HCT116 (cell line): ENCODE measurements at regions not wholly inside any gene's neighbourhood (a gene's known extent, or its start where the extent isn't known, plus 50 kb on each side); places are given as distances from the start of the nearest gene placed in this dataset.

Experiments used
- ATAC-seq: fragments of 200-7000 bp; cut with Tn5 transposase; 2 replicates; pipeline ENCODE4 v1.9.1; 2020; ENCODE audit warnings: mild to moderate bottlenecking, moderate library complexity
- BruUV-seq: library from RNA; stranded (reverse); fragments of 400-500 nt; replicated peaks from 2 replicates; lab custom pipeline; 2021; lab: Mats Ljungman, UMichigan
- CTCF ChIA-PET: fragments of 300-600 bp; sonication (Branson Sonifier 250); formaldehyde crosslinking; loops from one replicate; lab custom pipeline; 2021; ENCODE audit warnings: antibody characterized with exemption; lab: Charles Lee
- POLR2A ChIA-PET: fragments of 300-600, 350-600 bp; sonication (Branson Sonifier 250); formaldehyde crosslinking; loops from one replicate; lab custom pipeline; 2021; ENCODE audit warnings: antibody characterized with exemption; lab: Charles Lee
- RAD21 ChIA-PET, 2 experiments: fragments of 300-600 bp; sonication (Branson Sonifier 250); formaldehyde crosslinking; loops; one replicate each; lab custom pipeline; 2023; ENCODE audit warnings: low total read pairs in 2 of 2; ENCODE audit not compliant: uncharacterized antibody in 2 of 2, unreplicated experiment in 2 of 2, low non-redundant PET in 1 of 2; lab: Charles Lee
- DNase-seq: peaks from one replicate; pipeline ENCODE4 v3.0.0-alpha.2; 2010; ENCODE audit warnings: low read depth, low spot score
- H2AFZ ChIP-seq: fragments of 200-600 bp; shearing (Covaris generic), sonication (generic); 2 replicates; pipeline ENCODE4 v1.6.1; 2017; ENCODE audit warnings: low read depth, mixed run types, mixed read lengths, antibody characterized with exemption, low read length; ENCODE audit not compliant: poor library complexity, severe bottlenecking
- H3K27ac ChIP-seq: 2 replicates; pipeline ENCODE4 v1.5.1; 2012; ENCODE audit warnings: low read depth, low read length
- H3K27me3 ChIP-seq: fragments of 200-600 bp; sonication (generic); 2 replicates; pipeline ENCODE4 v1.6.1; 2016; ENCODE audit warnings: mixed run types, low read length, mixed read lengths; ENCODE audit not compliant: insufficient read depth
- H3K36me3 ChIP-seq, 2 experiments: fragments of 200-500 bp in 1 of 2; fragments of 200-600 bp in 1 of 2; sonication (Bioruptor generic) in 1 of 2; sonication (generic) in 1 of 2; 2 replicates each; pipeline versions ENCODE4 v1.5.1 to v1.6.1; 2014 to 2016; ENCODE audit warnings: low read length in 2 of 2, inconsistent platforms in 1 of 2, mixed read lengths in 1 of 2, mixed run types in 1 of 2; ENCODE audit not compliant: insufficient read depth in 2 of 2, control insufficient read depth in 1 of 2
- H3K4me1 ChIP-seq, 2 experiments: fragments of 200-600 bp in 1 of 2; sonication (generic) in 1 of 2; 2 replicates each; pipeline versions ENCODE4 v1.5.1 to v1.6.1; 2012 to 2017; ENCODE audit warnings: low read length in 2 of 2, inconsistent platforms in 1 of 2, mild to moderate bottlenecking in 1 of 2, mixed read lengths in 1 of 2, mixed run types in 1 of 2, moderate library complexity in 1 of 2; ENCODE audit not compliant: insufficient read depth in 2 of 2, control insufficient read depth in 1 of 2
- H3K4me2 ChIP-seq: fragments of 200-600 bp; sonication (generic); 2 replicates; pipeline ENCODE4 v1.6.1; 2017; ENCODE audit warnings: mixed run types, low read length, mixed read lengths
- H3K4me3 ChIP-seq, 2 experiments: fragments of 200-600 bp in 1 of 2; sonication (generic) in 1 of 2; replicated peaks in 1 of 2; 2 replicates each; pipeline ENCODE4 v1.5.1; 2011 to 2016; ENCODE audit warnings: low read length in 2 of 2, control low read depth in 1 of 2, low read depth in 1 of 2, mild to moderate bottlenecking in 1 of 2, mixed read lengths in 1 of 2, mixed run types in 1 of 2
- H3K79me2 ChIP-seq: fragments of 200-600 bp; sonication (generic); 2 replicates; pipeline ENCODE4 v1.6.1; 2017; ENCODE audit warnings: mild to moderate bottlenecking, mixed run types, low read length, moderate library complexity, mixed read lengths; ENCODE audit not compliant: insufficient read depth
- H3K9ac ChIP-seq: fragments of 200-600 bp; sonication (generic); 2 replicates; pipeline ENCODE4 v1.6.1; 2016; ENCODE audit warnings: low read length, mixed read lengths
- H3K9me2 ChIP-seq: fragments of 200-600 bp; sonication (generic), shearing (Covaris generic); 2 replicates; pipeline ENCODE4 v1.6.1; 2017; ENCODE audit warnings: mixed run types, mild to moderate bottlenecking, moderate library complexity; ENCODE audit not compliant: insufficient read depth
- H3K9me3 ChIP-seq, 2 experiments: fragments of 200-500 bp in 1 of 2; fragments of 200-600 bp in 1 of 2; sonication (Bioruptor generic) in 1 of 2; sonication (generic) in 1 of 2; 2 replicates each; pipeline ENCODE4 v1.6.1; 2014 to 2017; ENCODE audit warnings: low read length in 2 of 2, mixed read lengths in 2 of 2, inconsistent platforms in 1 of 2, low read depth in 1 of 2, mild to moderate bottlenecking in 1 of 2, mixed run types in 1 of 2, moderate library complexity in 1 of 2; ENCODE audit not compliant: control insufficient read depth in 1 of 2, insufficient read depth in 1 of 2
- H4K20me1 ChIP-seq: fragments of 200-600 bp; sonication (generic), shearing (Covaris generic); 2 replicates; pipeline ENCODE4 v1.6.1; 2017; ENCODE audit warnings: mixed run types, mild to moderate bottlenecking, moderate library complexity; ENCODE audit not compliant: insufficient read depth
- CBX3 ChIP-seq: IDR thresholded peaks from 2 replicates; pipeline ENCODE4 v1.6.1; 2012; ENCODE audit warnings: low read depth
- FOSL1 ChIP-seq: IDR thresholded peaks from 2 replicates; pipeline ENCODE4 v1.6.1; 2012; ENCODE audit warnings: low read depth
- POLR2A ChIP-seq: IDR thresholded peaks from 2 replicates; pipeline ENCODE4 v1.7.0; 2011; ENCODE audit warnings: borderline replicate concordance; ENCODE audit not compliant: insufficient read depth, insufficient read length; ENCODE audit errors: extremely low read depth
- TCF7L2 ChIP-seq: IDR thresholded peaks from 2 replicates; pipeline ENCODE4 v1.7.0; 2011; ENCODE audit warnings: borderline replicate concordance, inconsistent platforms; ENCODE audit not compliant: insufficient read depth, insufficient read length; ENCODE audit errors: extremely low read depth
- intact Hi-C: fragments of 100-400 bp; cut with micrococcal nuclease; formaldehyde crosslinking; loops from 2 replicates; pipeline ENCODE4 v1.10.0; 2022
- TF ChIP-seq, protein P1 (sequence below), 3 experiments: fragments of 200-600 bp in 1 of 3; sonication (generic) in 1 of 3; IDR thresholded peaks in 2 of 3; conservative IDR thresholded peaks in 1 of 3; 2 replicates each; pipeline ENCODE4 v1.5.1; 2012 to 2017; ENCODE audit warnings: low read depth in 2 of 3, low read length in 2 of 3, antibody characterized with exemption in 1 of 3, borderline replicate concordance in 1 of 3, control low read depth in 1 of 3, mild to moderate bottlenecking in 1 of 3, mixed read lengths in 1 of 3, mixed run types in 1 of 3, moderate library complexity in 1 of 3; ENCODE audit not compliant: insufficient read depth in 1 of 3
- TF ChIP-seq, protein P2 (sequence below): IDR thresholded peaks from 2 replicates; pipeline ENCODE4 v1.6.1; 2011; ENCODE audit warnings: mild to moderate bottlenecking, low read length, moderate library complexity; ENCODE audit not compliant: insufficient replicate concordance; ENCODE audit errors: extremely low read depth

DNA sequence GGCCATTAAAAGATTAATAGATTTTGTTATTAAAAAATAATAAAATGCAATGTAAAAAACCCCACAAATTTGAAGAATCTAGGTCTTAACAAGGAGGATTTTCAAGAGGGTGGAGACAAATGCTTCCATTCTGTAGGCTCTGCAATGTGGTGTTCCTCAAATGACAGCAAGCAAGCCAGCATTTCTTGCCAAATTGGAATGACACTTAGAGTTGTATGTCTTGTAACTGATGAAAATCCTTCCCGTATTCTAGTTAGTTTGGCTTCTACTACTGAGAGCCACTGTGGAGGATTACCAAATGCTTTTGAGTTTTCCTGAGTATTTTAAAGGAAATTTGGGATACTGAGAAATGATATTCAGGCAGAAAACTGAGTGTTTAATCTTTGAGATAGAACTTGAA lies 1225.5 kb upstream of the CITED2 start:
- intact Hi-C loops, result no loop called here
- Histone ChIP-seq H4K20me1 (no peaks in the 10 kb centered on the region), H3K79me2 (no peaks in the 10 kb centered on the region), H3K9ac (no peak overlapping the region), H3K9me3 (no peaks in the 10 kb centered on the region), H3K9me2 (no peaks in the 10 kb centered on the region), H3K36me3 (no peaks in the 10 kb centered on the region), H3K27ac (no peak overlapping the region), H3K4me3 (no peak overlapping the region), H3K4me2 (no peak overlapping the region), H3K4me1 (no peaks in the 10 kb centered on the region), H3K27me3 (no peaks in the 10 kb centered on the region), H2AFZ (no peak overlapping the region)
- ChIA-PET CTCF (no interaction called here), POLR2A (no interaction called here), RAD21 (no interaction called here)
- DNase-seq (no peak), ATAC-seq (no peak)
- no TSS peak for BruUV-seq
- no peak for TF ChIP-seq FOSL1
- no peak for TF ChIP-seq POLR2A
- TF ChIP-seq, protein P1, sequence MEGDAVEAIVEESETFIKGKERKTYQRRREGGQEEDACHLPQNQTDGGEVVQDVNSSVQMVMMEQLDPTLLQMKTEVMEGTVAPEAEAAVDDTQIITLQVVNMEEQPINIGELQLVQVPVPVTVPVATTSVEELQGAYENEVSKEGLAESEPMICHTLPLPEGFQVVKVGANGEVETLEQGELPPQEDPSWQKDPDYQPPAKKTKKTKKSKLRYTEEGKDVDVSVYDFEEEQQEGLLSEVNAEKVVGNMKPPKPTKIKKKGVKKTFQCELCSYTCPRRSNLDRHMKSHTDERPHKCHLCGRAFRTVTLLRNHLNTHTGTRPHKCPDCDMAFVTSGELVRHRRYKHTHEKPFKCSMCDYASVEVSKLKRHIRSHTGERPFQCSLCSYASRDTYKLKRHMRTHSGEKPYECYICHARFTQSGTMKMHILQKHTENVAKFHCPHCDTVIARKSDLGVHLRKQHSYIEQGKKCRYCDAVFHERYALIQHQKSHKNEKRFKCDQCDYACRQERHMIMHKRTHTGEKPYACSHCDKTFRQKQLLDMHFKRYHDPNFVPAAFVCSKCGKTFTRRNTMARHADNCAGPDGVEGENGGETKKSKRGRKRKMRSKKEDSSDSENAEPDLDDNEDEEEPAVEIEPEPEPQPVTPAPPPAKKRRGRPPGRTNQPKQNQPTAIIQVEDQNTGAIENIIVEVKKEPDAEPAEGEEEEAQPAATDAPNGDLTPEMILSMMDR (IDR thresholded peaks at IDR 0.05 in 2 of 3, conservative IDR thresholded peaks at IDR 0.05 in 1 of 3; ENCODE audit: borderline replicate concordance in 1 of 3, insufficient read depth in 1 of 3, low read depth in 2 of 3, low read length in 2 of 3), result no peak
- no peak for TF ChIP-seq TCF7L2
- TF ChIP-seq, protein P2, sequence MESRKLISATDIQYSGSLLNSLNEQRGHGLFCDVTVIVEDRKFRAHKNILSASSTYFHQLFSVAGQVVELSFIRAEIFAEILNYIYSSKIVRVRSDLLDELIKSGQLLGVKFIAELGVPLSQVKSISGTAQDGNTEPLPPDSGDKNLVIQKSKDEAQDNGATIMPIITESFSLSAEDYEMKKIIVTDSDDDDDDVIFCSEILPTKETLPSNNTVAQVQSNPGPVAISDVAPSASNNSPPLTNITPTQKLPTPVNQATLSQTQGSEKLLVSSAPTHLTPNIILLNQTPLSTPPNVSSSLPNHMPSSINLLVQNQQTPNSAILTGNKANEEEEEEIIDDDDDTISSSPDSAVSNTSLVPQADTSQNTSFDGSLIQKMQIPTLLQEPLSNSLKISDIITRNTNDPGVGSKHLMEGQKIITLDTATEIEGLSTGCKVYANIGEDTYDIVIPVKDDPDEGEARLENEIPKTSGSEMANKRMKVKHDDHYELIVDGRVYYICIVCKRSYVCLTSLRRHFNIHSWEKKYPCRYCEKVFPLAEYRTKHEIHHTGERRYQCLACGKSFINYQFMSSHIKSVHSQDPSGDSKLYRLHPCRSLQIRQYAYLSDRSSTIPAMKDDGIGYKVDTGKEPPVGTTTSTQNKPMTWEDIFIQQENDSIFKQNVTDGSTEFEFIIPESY, result no peak
- no peak for TF ChIP-seq CBX3
